ENCODE measurements at regions not wholly inside any gene's neighbourhood (a gene's known extent, or its start where the extent isn't known, plus 50 kb on each side); places are given as distances from the start of the nearest gene placed in this dataset.
"Not testable (repeated sequence)": the region's sequence is repeated elsewhere in the genome, so short reads cannot be mapped to it uniquely, and the experiment has no call there.

GRCh38 chr2:184421456-184421855 lies 176.9 kb upstream of the ZNF804A start:
- TF ChIP-seq CTCF, EP300, POLR2A, POLR2AphosphoS5 (IDR thresholded peaks at IDR 0.05): not testable (repeated sequence)

Data from suprapubic skin (tissue), 4 donors.